ENCODE measurements at regions not wholly inside any gene's neighbourhood (a gene's known extent, or its start where the extent isn't known, plus 50 kb on each side); places are given as distances from the start of the nearest gene placed in this dataset.

DNA sequence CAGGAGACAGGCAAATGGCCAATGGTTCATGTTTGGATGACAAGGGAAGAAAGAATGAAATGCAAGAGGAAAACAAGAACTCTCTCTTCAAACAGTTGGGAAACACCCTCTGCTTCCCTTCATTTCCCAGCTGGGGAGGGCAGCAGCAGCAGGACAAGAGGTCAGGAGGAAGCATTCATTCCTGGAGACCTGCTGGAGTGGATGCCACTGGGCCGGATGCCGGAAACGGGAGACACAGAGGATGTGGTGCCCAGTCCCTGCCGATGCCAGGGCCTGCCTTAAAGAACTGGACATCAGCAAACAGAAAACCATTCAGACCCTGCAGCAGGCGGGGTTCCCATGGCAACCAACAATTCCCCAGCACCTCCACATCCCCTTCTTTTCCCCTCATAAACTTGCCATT, 102.3 kb upstream of the ZNF648 start:
- TF ChIP-seq, protein P1, sequence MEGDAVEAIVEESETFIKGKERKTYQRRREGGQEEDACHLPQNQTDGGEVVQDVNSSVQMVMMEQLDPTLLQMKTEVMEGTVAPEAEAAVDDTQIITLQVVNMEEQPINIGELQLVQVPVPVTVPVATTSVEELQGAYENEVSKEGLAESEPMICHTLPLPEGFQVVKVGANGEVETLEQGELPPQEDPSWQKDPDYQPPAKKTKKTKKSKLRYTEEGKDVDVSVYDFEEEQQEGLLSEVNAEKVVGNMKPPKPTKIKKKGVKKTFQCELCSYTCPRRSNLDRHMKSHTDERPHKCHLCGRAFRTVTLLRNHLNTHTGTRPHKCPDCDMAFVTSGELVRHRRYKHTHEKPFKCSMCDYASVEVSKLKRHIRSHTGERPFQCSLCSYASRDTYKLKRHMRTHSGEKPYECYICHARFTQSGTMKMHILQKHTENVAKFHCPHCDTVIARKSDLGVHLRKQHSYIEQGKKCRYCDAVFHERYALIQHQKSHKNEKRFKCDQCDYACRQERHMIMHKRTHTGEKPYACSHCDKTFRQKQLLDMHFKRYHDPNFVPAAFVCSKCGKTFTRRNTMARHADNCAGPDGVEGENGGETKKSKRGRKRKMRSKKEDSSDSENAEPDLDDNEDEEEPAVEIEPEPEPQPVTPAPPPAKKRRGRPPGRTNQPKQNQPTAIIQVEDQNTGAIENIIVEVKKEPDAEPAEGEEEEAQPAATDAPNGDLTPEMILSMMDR (conservative IDR thresholded peaks at IDR 0.05): no peak
- Mint-ChIP-seq H3K9me3 (peaks cover 6 to 11% of the 10 kb centered on the region in 2 experiments; a peak in 4 of 5 replicates), H3K36me3 (ENCODE audit: insufficient read depth in 1 of 3, low read depth in 3 of 3) (peaks cover 0 to 10% (median 1%) of the 10 kb centered on the region in 3 experiments; a peak in 2 of 7 replicates), H3K4me1 (no peaks in the 10 kb centered on the region; a peak in 1 of 4 replicates), H3K27ac (no peak overlapping the region; a peak in 1 of 7 replicates), H3K4me3 (no peak overlapping the region), H3K27me3 (ENCODE audit: low read depth) (no peaks in the 10 kb centered on the region)
- H3K18ac ChIP-seq (ENCODE audit: insufficient read length, low read depth, low read length): no peak overlapping the region
- H2BK5ac ChIP-seq (ENCODE audit: insufficient read length, low read length): no peak overlapping the region
- no peak overlapping the region for H4K8ac ChIP-seq (replicated peaks; ENCODE audit: insufficient read length, low read depth, low read length)
- H2AFZ ChIP-seq (ENCODE audit: low read length): no peak overlapping the region
- no peak overlapping the region for H3K23ac ChIP-seq (ENCODE audit: insufficient read length, low read depth, low read length)
- H4K20me1 ChIP-seq (ENCODE audit: control insufficient read depth, insufficient read depth, insufficient read length): no peaks in the 10 kb centered on the region
- no peak overlapping the region for H2BK15ac ChIP-seq (ENCODE audit: low read depth, low read length)
- WGBS (ENCODE audit: extremely low coverage, insufficient read length, low lambda C conversion rate): no CpG with 5 or more reads among the region's 5 CpGs
- no peak overlapping the region for H2BK12ac ChIP-seq (ENCODE audit: insufficient read length, low read depth, low read length)
- H4K91ac ChIP-seq (ENCODE audit: insufficient read length, low read depth, low read length): no peak overlapping the region
- H3K27me3 ChIP-seq (ENCODE audit: insufficient read depth, low read length): no peaks in the 10 kb centered on the region
- H2BK20ac ChIP-seq (ENCODE audit: low read depth, low read length, poor library complexity, severe bottlenecking): no peak overlapping the region
- H3K4ac ChIP-seq (ENCODE audit: low read depth, low read length): no peak overlapping the region
- no peak for DNase-seq
- H3K56ac ChIP-seq (ENCODE audit: insufficient read length, low read depth, low read length): no peak overlapping the region
- H3K23me2 ChIP-seq (ENCODE audit: insufficient read length, low read depth, low read length, poor library complexity, severe bottlenecking): no peaks in the 10 kb centered on the region
- no peak overlapping the region for H2BK120ac ChIP-seq (ENCODE audit: low read depth, low read length, poor library complexity, severe bottlenecking)
- no peak overlapping the region for H4K5ac ChIP-seq (ENCODE audit: insufficient read length, low read depth, low read length)
- H3K79me1 ChIP-seq (ENCODE audit: insufficient read depth, low read depth, low read length, poor library complexity, severe bottlenecking): no peaks in the 10 kb centered on the region
- no peak overlapping the region for H3T11ph ChIP-seq (ENCODE audit: low read length)
- H3K14ac ChIP-seq (ENCODE audit: insufficient read depth, low read length): no peak overlapping the region
- no peak overlapping the region for H3K4me2 ChIP-seq (ENCODE audit: insufficient read depth, insufficient read length, low read length)
- H3K9ac ChIP-seq (ENCODE audit: extremely low read depth, insufficient read length, low read length): no peak overlapping the region
- no peak overlapping the region for H2AK5ac ChIP-seq (ENCODE audit: insufficient read length, low read length)
- no peaks in the 10 kb centered on the region for H3K9me3 ChIP-seq (ENCODE audit: control insufficient read depth, low read depth, low read length)
- H3K4me1 ChIP-seq (ENCODE audit: insufficient read depth, low read length): no peaks in the 10 kb centered on the region
- no peak overlapping the region for H3K27ac ChIP-seq (ENCODE audit: insufficient read length, low read depth, low read length)
- no peaks in the 10 kb centered on the region for H3K79me2 ChIP-seq (ENCODE audit: insufficient read depth, low read length)

Data from H9 (cell line).